ENCODE measurements at regions not wholly inside any gene's neighbourhood (a gene's known extent, or its start where the extent isn't known, plus 50 kb on each side); places are given as distances from the start of the nearest gene placed in this dataset.

DNA sequence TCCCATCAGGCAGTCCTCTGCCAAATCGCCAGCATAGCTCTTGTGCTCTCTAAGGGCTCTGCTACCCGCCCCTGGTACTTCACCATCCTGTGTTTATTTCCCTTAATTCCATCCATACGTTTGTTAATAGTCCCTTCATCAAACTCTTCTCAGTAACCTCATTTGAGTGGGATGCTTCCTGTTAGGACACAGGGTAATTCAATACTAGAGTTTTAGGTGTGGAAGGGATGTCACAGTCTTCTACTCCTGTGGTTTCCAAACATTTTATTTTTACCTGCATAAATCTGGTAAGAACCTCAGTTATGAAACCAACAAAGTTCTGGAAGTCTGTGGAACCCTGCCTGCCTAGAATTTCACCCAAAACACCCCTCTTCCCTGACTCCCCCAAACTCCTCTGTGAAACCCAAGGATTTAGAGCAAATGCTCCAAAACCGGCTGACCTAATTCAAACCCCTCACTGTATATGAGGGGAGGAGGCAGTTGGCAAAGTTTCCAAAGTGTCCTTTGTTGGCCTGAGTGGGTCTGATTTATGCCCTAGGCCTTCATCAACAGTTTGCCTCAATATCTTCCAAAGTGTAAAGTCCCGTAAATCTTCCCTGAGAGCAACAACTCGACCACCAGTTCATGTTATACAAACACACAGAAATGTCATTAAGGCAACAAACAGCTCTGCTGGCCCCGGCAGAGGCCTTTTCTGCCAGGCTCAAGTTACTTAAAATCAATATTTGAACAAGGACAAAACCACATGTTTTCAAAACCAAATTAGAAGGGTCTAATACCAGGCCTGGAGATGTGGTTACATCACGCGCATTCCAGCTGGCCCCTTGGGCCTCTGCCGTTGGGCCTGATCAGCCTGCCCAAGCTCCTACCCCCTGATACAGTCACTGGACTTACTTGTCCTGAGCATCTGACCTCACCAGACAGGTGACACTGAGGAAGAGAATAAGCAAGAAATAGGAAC, 82.4 kb upstream of the FGGY start (continued):
- TF ChIP-seq, protein P1, sequence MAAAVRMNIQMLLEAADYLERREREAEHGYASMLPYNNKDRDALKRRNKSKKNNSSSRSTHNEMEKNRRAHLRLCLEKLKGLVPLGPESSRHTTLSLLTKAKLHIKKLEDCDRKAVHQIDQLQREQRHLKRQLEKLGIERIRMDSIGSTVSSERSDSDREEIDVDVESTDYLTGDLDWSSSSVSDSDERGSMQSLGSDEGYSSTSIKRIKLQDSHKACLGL (CRISPR knock-in tag; IDR thresholded peaks at IDR 0.05; ENCODE audit: borderline replicate concordance, poor library complexity, severe bottlenecking) = no peak
- no peak for TF ChIP-seq SLC30A9 (CRISPR knock-in tag; IDR thresholded peaks at IDR 0.05)
- TF ChIP-seq ZBTB8A (IDR thresholded peaks at IDR 0.05; ENCODE audit: partially characterized antibody) = no peak
- TF ChIP-seq POLR3G (IDR thresholded peaks at IDR 0.05; ENCODE audit: extremely low read depth, insufficient read length, insufficient replicate concordance) = no peak
- no peak for TF ChIP-seq WHSC1 (IDR thresholded peaks at IDR 0.05; ENCODE audit: low read length)
- no peak for TF ChIP-seq ZNF274 (IDR thresholded peaks at IDR 0.05; ENCODE audit: borderline replicate concordance, low read depth, low read length)

- Histone ChIP-seq H3K36me3 (ENCODE audit: control insufficient read depth, insufficient read depth, low read length) (no peaks in the 10 kb centered on the region), H3K4me3 (no peak overlapping the region), H3K4me2 (ENCODE audit: insufficient read depth, low read length) (no peak overlapping the region), H2AFZ (ENCODE audit: low read depth, low read length) (no peak overlapping the region), H3K4me1 (replicated peaks in 1 of 2; ENCODE audit: control insufficient read depth in 2 of 2, insufficient read depth in 2 of 2, low read length in 2 of 2) (no peaks in the 10 kb centered on the region; a peak in 1 of 5 replicates), H4K20me1 (replicated peaks; ENCODE audit: control insufficient read depth, insufficient read depth, low read length) (no peaks in the 10 kb centered on the region; the same call in 1 of the 2 replicates), H3K9me1 (ENCODE audit: control insufficient read depth, insufficient read depth, low read length) (no peaks in the 10 kb centered on the region), H3K9me3 (replicated peaks; ENCODE audit: control insufficient read depth, insufficient read depth, low read depth, low read length) (no peaks in the 10 kb centered on the region), H3K79me2 (ENCODE audit: control insufficient read depth, insufficient read depth, low read length) (no peaks in the 10 kb centered on the region), H3K27me3 (ENCODE audit: control insufficient read depth in 2 of 2, insufficient read depth in 2 of 2, low read length in 2 of 2) (no peaks in the 10 kb centered on the region), H3K27ac (ENCODE audit: extremely low read depth, low read depth, low read length) (no peak overlapping the region), H3K9ac (ENCODE audit: insufficient read depth in 1 of 2, low read depth in 2 of 2, low read length in 2 of 2) (no peak overlapping the region)
- DNase-seq (ENCODE audit: extremely low read depth in 1 of 4, low spot score in 3 of 4) = no peak
- ATAC-seq = no peak
- in situ Hi-C loops (cut with MboI) (no loop called here), intact Hi-C loops (cut with micrococcal nuclease) (no loop called here)
- no TSS peak for BruUV-seq (replicated peaks)
- ChIA-PET CTCF (ENCODE audit: low intra/inter-chr PET ratio) (no interaction called here), POLR2A (interaction anchor here (0.6 kb wide), 2 partner anchors 20 to 153 kb away, joined by 3 to 5 read pairs; no protein-coding TSS in a partner anchor)
- no peak for TF ChIP-seq ZNF699 (CRISPR knock-in tag; IDR thresholded peaks at IDR 0.05; ENCODE audit: insufficient replicate concordance)
- TF ChIP-seq PPARD (CRISPR knock-in tag; IDR thresholded peaks at IDR 0.05) = no peak
- TF ChIP-seq ZNF717 (CRISPR knock-in tag; IDR thresholded peaks at IDR 0.05) = no peak
- TF ChIP-seq PHF20 (IDR thresholded peaks at IDR 0.05; ENCODE audit: partially characterized antibody) = no peak
- no peak for TF ChIP-seq EP300 (IDR thresholded peaks at IDR 0.05; ENCODE audit: low read length)
- no peak for TF ChIP-seq NR2C2 (CRISPR knock-in tag; IDR thresholded peaks at IDR 0.05)
- TF ChIP-seq NR2C2 (tag; IDR thresholded peaks at IDR 0.05) = no peak
- no peak for TF ChIP-seq SAFB (IDR thresholded peaks at IDR 0.05; ENCODE audit: borderline replicate concordance, low read depth, low read length)
- TF ChIP-seq C11orf30 (IDR thresholded peaks at IDR 0.05; ENCODE audit: low read depth) = peak; percentile 7; the same call in 1 of the 2 replicates
- no peak for TF ChIP-seq MAZ (CRISPR knock-in tag; conservative IDR thresholded peaks at IDR 0.05 in 1 of 2, IDR thresholded peaks at IDR 0.05 in 1 of 2)
- no peak for FAIRE-seq
- WGBS (ENCODE audit: insufficient coverage, low coverage, missing lambda C conversion rate) = 0% methylated on average over 6 of the region's 6 CpGs
Measured at GRCh38 chr1:59215766-59216291, 81.1 kb upstream of the FGGY start.
